ENCODE measurements at regions not wholly inside any gene's neighbourhood (a gene's known extent, or its start where the extent isn't known, plus 50 kb on each side); places are given as distances from the start of the nearest gene placed in this dataset.

GRCh38 chr2:106720026-106720425, 165.9 kb downstream of the ST6GAL2 start:
- FAIRE-seq, result no peak

- FAIRE-seq, result no peak
These were observed 161.6 kb downstream of the ST6GAL2 start for GRCh38 chr2:106724301-106724794.

DNA sequence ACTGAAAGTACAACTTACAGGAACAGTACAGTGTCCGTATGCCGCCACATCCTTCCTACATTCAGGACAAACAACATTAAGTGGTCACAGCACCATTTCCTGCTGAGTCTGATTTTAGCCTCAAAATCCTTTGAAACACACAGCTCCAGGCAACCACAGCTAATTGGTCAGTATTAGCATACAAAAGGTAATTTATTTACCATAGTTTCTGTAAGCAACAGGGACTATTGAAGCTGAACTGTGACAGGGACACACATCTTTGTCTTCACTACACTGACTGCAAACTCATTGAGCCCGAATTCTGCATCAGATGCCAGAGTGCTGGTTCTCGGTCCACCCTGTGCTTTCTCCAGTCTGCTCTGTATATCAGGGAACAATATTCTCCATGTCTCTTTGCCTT, 151.8 kb downstream of the ST6GAL2 start:
- no peak for FAIRE-seq

GRCh38 chr2:106735807-106736206, 150.2 kb downstream of the ST6GAL2 start:
- no peak for FAIRE-seq

GRCh38 chr2:106736221-106736620, 149.7 kb downstream of the ST6GAL2 start:
- FAIRE-seq, result no peak

GRCh38 chr2:106745468-106745867, 140.5 kb downstream of the ST6GAL2 start:
- FAIRE-seq, result no peak

- FAIRE-seq, result no peak
These were observed 136.1 kb downstream of the ST6GAL2 start for GRCh38 chr2:106749823-106750222.

Data from A204.1 (cell line).